C4-2B (cell line): ENCODE measurements at regions not wholly inside any gene's neighbourhood (a gene's known extent, or its start where the extent isn't known, plus 50 kb on each side); places are given as distances from the start of the nearest gene placed in this dataset.

Experiments used
- H3K27ac ChIP-seq: fragments of 450-650 bp; 2 replicates; pipeline ENCODE4 v1.5.1; 2017
- CTCF ChIP-seq: fragments of 450-650 bp; conservative IDR thresholded peaks from 2 replicates; pipeline ENCODE4 v1.5.1; 2017; ENCODE audit warnings: mild to moderate bottlenecking
- ZFX ChIP-seq: fragments of 450-650 bp; IDR thresholded peaks from 2 replicates; pipeline ENCODE4 v1.6.1; 2017

- H3K27ac ChIP-seq = no peak overlapping the region
- no peak for TF ChIP-seq ZFX
- no peak for TF ChIP-seq CTCF
Measured at GRCh38 chr4:164207460-164207859, 546.5 kb upstream of the SMIM31 start.

GRCh38 chr4:164210377-164210776, 543.6 kb upstream of the SMIM31 start:
- no peak overlapping the region for H3K27ac ChIP-seq
- TF ChIP-seq ZFX (no peak), CTCF (no peak)

GRCh38 chr4:164212134-164212533, 541.8 kb upstream of the SMIM31 start:
- TF ChIP-seq CTCF (no peak), ZFX (no peak)
- no peak overlapping the region for H3K27ac ChIP-seq

- TF ChIP-seq CTCF (no peak), ZFX (no peak)
- no peak overlapping the region for H3K27ac ChIP-seq
Measured at GRCh38 chr4:164212714-164213113, 541.2 kb upstream of the SMIM31 start.

- H3K27ac ChIP-seq = no peak overlapping the region
- no peak for TF ChIP-seq CTCF
- TF ChIP-seq ZFX = no peak
Measured at GRCh38 chr4:164215113-164215741, 538.7 kb upstream of the SMIM31 start.

GRCh38 chr4:164221631-164222030, 532.3 kb upstream of the SMIM31 start:
- H3K27ac ChIP-seq = no peak overlapping the region
- no peak for TF ChIP-seq CTCF
- no peak for TF ChIP-seq ZFX

- no peak for TF ChIP-seq CTCF
- TF ChIP-seq ZFX = no peak
- H3K27ac ChIP-seq = no peak overlapping the region
Measured at GRCh38 chr4:164224871-164225270, 529.1 kb upstream of the SMIM31 start.
